ENCODE measurements at regions not wholly inside any gene's neighbourhood (a gene's known extent, or its start where the extent isn't known, plus 50 kb on each side); places are given as distances from the start of the nearest gene placed in this dataset.

DNA sequence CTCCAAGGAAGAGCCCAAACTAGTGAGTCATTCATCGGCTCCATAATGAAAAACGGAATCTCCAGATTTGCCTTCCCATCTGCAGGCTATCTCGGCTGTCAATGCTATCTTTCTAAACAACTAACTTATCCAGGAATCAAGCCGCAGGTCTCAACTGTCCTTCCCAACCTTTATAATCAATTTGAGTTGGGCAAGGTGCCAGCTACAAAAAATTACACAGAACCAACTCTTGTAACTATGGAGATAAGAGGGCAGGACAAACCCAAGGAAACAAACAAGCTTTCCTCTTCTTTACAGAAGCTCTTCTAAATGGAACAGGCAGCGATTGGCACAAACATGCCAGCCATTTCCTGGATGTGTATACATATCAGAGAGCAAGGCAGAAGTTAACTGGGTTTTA is 61.2 kb upstream of the RAI2 start:
- DNase-seq (no peak), ATAC-seq (no peak)

DNA sequence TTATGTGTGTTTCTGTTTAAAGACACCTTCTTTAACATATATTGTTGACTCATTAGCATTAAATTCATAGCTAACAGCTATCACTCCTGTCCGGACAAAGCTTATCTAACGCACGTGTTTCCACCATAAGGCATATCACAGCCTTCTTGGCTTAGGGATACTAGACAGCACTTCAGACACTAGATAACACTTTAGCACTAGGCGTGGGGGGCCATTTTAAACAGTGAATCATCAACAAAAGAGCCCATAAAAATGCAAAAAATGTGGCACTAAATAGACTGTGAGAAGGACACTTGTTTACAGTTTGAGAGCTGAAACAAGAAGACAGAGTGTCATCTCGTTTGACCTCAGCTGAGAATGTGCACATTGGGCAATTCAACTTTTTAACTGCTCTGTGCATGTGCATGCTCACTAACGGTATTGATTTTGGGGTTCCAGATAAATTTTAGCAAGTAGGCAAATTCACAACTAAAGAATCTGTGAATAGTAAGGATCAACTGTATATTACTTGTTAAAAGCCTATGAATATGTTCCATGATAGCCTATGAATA is 58.9 kb upstream of the RAI2 start:
- ATAC-seq, result no peak
- no peak for DNase-seq

DNA sequence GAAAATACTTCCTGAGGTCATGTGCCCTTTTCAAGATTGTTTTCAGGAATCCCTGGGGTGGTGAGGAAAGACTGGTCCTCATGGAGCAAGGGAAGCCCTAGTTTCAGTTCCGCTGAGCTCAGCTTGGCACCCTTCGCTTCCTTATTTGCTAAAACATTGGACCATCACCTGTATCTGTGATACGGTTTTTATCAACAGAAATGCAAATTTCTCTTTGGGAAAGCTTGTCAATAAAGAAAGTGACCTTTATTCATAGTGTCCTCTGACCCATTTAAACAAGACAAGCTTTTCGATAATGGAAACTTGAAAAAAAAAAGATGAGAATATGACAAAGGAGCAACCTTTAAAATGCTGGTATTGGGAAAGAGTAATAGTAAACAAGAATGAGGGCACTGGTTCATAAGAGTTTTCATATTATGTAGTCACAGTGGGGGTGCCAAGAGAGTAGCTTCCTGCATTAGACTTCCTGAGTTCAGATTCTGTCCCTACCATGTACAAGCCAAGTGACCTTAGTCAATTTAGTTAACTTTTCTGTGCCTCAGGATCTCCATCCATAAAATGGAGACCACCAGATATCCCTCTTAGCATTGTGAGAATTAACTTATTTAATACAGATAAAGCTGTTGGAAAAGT is 57.0 kb upstream of the RAI2 start:
- DNase-seq, result no peak
- no peak for ATAC-seq

DNA sequence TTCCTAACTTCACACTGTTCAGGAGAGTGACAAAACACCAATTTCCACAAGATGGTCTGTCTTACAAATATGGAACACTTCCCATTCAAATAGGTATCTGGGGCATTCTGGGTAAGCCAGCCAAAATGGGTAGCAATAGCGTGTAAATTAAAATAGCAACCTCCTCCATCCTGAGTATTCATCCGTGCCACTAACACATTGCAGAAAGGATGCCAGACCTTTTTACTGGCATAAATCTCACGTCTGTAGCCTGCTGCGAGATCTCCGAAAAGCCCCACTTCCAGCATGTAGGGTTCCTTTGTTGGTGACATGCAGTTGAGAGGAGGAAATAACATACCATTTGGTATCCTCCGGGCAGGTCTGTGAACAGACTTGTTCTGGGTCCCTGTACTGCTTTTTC is 52.7 kb upstream of the RAI2 start:
- DNase-seq (no peak), ATAC-seq (no peak)
